ENCODE measurements at regions not wholly inside any gene's neighbourhood (a gene's known extent, or its start where the extent isn't known, plus 50 kb on each side); places are given as distances from the start of the nearest gene placed in this dataset.

GRCh38 chr7:153385502-153385901, 626.0 kb downstream of the ACTR3B start:
- intact Hi-C loops (cut with DNase I): no loop called here
- WGBS (ENCODE audit: insufficient coverage, low coverage, low lambda C conversion rate, missing lambda C conversion rate): 18% methylated on average over 2 of the region's 2 CpGs
- ATAC-seq (no peak), DNase-seq (no peak)
- Histone ChIP-seq H3K36me3 (no peaks in the 10 kb centered on the region), H3K9me3 (no peaks in the 10 kb centered on the region), H3K4me3 (no peak overlapping the region), H3K27me3 (no peaks in the 10 kb centered on the region), H3K4me1 (no peaks in the 10 kb centered on the region), H3K27ac (no peak overlapping the region)
- TF ChIP-seq CTCF (IDR thresholded peaks at IDR 0.05): no peak
- no peak for TF ChIP-seq POLR2A (IDR thresholded peaks at IDR 0.05)

GRCh38 chr7:153386556-153386955, 627.0 kb downstream of the ACTR3B start:
- Histone ChIP-seq H3K4me1 (no peaks in the 10 kb centered on the region), H3K27ac (no peak overlapping the region), H3K4me3 (no peak overlapping the region), H3K36me3 (no peaks in the 10 kb centered on the region), H3K9me3 (no peaks in the 10 kb centered on the region), H3K27me3 (no peaks in the 10 kb centered on the region)
- intact Hi-C loops (cut with DNase I): no loop called here
- ATAC-seq (no peak), DNase-seq (no peak)
- 38% methylated on average over 10 of the region's 10 CpGs for WGBS (ENCODE audit: insufficient coverage, low coverage, low lambda C conversion rate, missing lambda C conversion rate)
- TF ChIP-seq POLR2A (IDR thresholded peaks at IDR 0.05): no peak
- TF ChIP-seq CTCF (IDR thresholded peaks at IDR 0.05): no peak

- Histone ChIP-seq H3K9me3 (no peaks in the 10 kb centered on the region), H3K4me3 (no peak overlapping the region), H3K27me3 (no peaks in the 10 kb centered on the region), H3K4me1 (no peaks in the 10 kb centered on the region), H3K27ac (no peak overlapping the region), H3K36me3 (no peaks in the 10 kb centered on the region)
- DNase-seq: no peak
- intact Hi-C loops (cut with DNase I): no loop called here
- TF ChIP-seq POLR2A (IDR thresholded peaks at IDR 0.05) (no peak), CTCF (IDR thresholded peaks at IDR 0.05) (no peak)
- ATAC-seq: no peak
Observed at GRCh38 chr7:153388611-153389010, 629.1 kb downstream of the ACTR3B start.

GRCh38 chr7:153389261-153389660, 629.7 kb downstream of the ACTR3B start:
- Histone ChIP-seq H3K9me3 (no peaks in the 10 kb centered on the region), H3K27ac (no peak overlapping the region), H3K27me3 (no peaks in the 10 kb centered on the region), H3K36me3 (no peaks in the 10 kb centered on the region), H3K4me1 (no peaks in the 10 kb centered on the region), H3K4me3 (no peak overlapping the region)
- intact Hi-C loops (cut with DNase I): no loop called here
- DNase-seq (no peak), ATAC-seq (no peak)
- TF ChIP-seq POLR2A (IDR thresholded peaks at IDR 0.05): no peak
- TF ChIP-seq CTCF (IDR thresholded peaks at IDR 0.05): no peak
- WGBS (ENCODE audit: insufficient coverage, low coverage, low lambda C conversion rate, missing lambda C conversion rate): 53% methylated on average over 3 of the region's 3 CpGs

GRCh38 chr7:153390955-153391354, 631.4 kb downstream of the ACTR3B start:
- H3K36me3 ChIP-seq: no peaks in the 10 kb centered on the region
- no peak overlapping the region for H3K27ac ChIP-seq
- DNase-seq: no peak
- H3K9me3 ChIP-seq: no peaks in the 10 kb centered on the region
- no peaks in the 10 kb centered on the region for H3K4me1 ChIP-seq
- TF ChIP-seq CTCF (IDR thresholded peaks at IDR 0.05) (no peak), POLR2A (IDR thresholded peaks at IDR 0.05) (no peak)
- ATAC-seq: no peak
- no peak overlapping the region for H3K4me3 ChIP-seq
- H3K27me3 ChIP-seq: no peaks in the 10 kb centered on the region
- intact Hi-C loops (cut with DNase I): no loop called here
- WGBS (ENCODE audit: insufficient coverage, low coverage, low lambda C conversion rate, missing lambda C conversion rate): 45% methylated on average over 2 of the region's 2 CpGs
